HEK293T (cell line): ENCODE measurements at regions not wholly inside any gene's neighbourhood (a gene's known extent, or its start where the extent isn't known, plus 50 kb on each side); places are given as distances from the start of the nearest gene placed in this dataset.

Source experiments
- CTCF ChIA-PET: fragments of 350-600 bp; formaldehyde crosslinking; extraction: SDS; loops from one replicate; lab custom pipeline; 2021; ENCODE audit warnings: antibody characterized with exemption, inconsistent platforms; lab: Yijun Ruan, JAX
- POLR2A ChIA-PET: fragments of 350-600 bp; formaldehyde crosslinking; extraction: SDS; loops from one replicate; lab custom pipeline; 2020; ENCODE audit warnings: antibody characterized with exemption, inconsistent platforms; lab: Yijun Ruan, JAX
- DNase-seq: peaks from one replicate; pipeline ENCODE4 v3.0.0; 2012; ENCODE audit warnings: mixed read lengths; ENCODE audit errors: extremely low spot score
- ARNT ChIP-seq: fragments of 450-650 bp; IDR thresholded peaks from 2 replicates; pipeline ENCODE4 v1.6.1; 2017; ENCODE audit warnings: mild to moderate bottlenecking
- BHLHE40 ChIP-seq: fragments of 450-650 bp; IDR thresholded peaks from 2 replicates; pipeline ENCODE4 v1.6.1; 2016; ENCODE audit warnings: mild to moderate bottlenecking, moderate library complexity, borderline replicate concordance
- CTBP1 ChIP-seq: fragments of 450-650 bp; IDR thresholded peaks from 2 replicates; pipeline ENCODE4 v1.6.1; 2016; ENCODE audit warnings: borderline replicate concordance
- ELF4 ChIP-seq: fragments of 450-650 bp; IDR thresholded peaks from 2 replicates; pipeline ENCODE4 v1.6.1; 2017; ENCODE audit warnings: antibody characterized with exemption
- FOXA1 ChIP-seq: fragments of 450-650 bp; IDR thresholded peaks from 2 replicates; pipeline ENCODE4 v1.6.1; 2016; ENCODE audit warnings: mild to moderate bottlenecking
- FOXK2 ChIP-seq: fragments of 450-650 bp; IDR thresholded peaks from 2 replicates; pipeline ENCODE4 v1.6.1; 2016; ENCODE audit warnings: mild to moderate bottlenecking
- FOXM1 ChIP-seq: fragments of 450-650 bp; IDR thresholded peaks from 2 replicates; pipeline ENCODE4 v1.6.1; 2017; ENCODE audit warnings: mild to moderate bottlenecking, borderline replicate concordance
- HDGF ChIP-seq: fragments of 450-650 bp; IDR thresholded peaks from 2 replicates; pipeline ENCODE4 v1.6.1; 2017; ENCODE audit warnings: antibody characterized with exemption, borderline replicate concordance
- L3MBTL2 ChIP-seq: fragments of 450-650 bp; conservative IDR thresholded peaks from 2 replicates; pipeline ENCODE4 v1.6.1; 2016; ENCODE audit warnings: mild to moderate bottlenecking
- LEF1 ChIP-seq: fragments of 450-650 bp; IDR thresholded peaks from 2 replicates; pipeline ENCODE4 v1.6.1; 2017; ENCODE audit warnings: mild to moderate bottlenecking, borderline replicate concordance
- NFRKB ChIP-seq: fragments of 450-650 bp; IDR thresholded peaks from 2 replicates; pipeline ENCODE4 v1.6.1; 2016; ENCODE audit warnings: mild to moderate bottlenecking, moderate library complexity
- SP1 ChIP-seq: fragments of 450-650 bp; IDR thresholded peaks from 2 replicates; pipeline ENCODE4 v1.6.1; 2017
- SUZ12 ChIP-seq: fragments of 450-650 bp; IDR thresholded peaks from 2 replicates; pipeline ENCODE4 v1.6.1; 2016; ENCODE audit warnings: mild to moderate bottlenecking
- TARDBP ChIP-seq: fragments of 450-650 bp; IDR thresholded peaks from 2 replicates; pipeline ENCODE4 v1.6.1; 2016
- ZNF384 ChIP-seq: fragments of 450-650 bp; IDR thresholded peaks from 2 replicates; pipeline ENCODE4 v1.6.1; 2016
- TF ChIP-seq, protein P1 (sequence below): fragments of 450-650 bp; IDR thresholded peaks from 2 replicates; pipeline ENCODE4 v1.6.1; 2016

DNA sequence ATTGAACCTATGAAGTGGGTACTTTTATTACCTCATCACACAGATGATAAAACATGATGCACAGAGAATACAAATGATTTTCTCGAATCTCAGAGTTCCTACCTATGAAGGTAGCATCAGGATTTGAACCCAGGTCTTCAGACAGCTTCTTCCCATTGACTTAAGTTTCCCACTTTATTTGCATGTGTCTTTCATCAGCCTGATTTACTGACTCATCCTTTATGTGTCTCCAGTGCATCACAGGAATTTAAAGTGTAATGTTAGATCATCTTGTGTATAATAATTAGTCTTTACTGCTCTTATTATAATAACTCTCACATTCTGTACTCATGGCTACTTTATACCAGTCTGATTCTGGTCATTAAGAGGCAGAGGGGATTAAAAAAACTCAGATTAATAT lies 449.4 kb upstream of the SUCLG2 start:
- no peak for DNase-seq
- POLR2A ChIA-PET = no interaction called here
- TF ChIP-seq TARDBP = no peak
- no peak for TF ChIP-seq L3MBTL2
- no peak for TF ChIP-seq FOXM1
- TF ChIP-seq HDGF = no peak
- TF ChIP-seq NFRKB = no peak
- TF ChIP-seq SUZ12 = no peak
- no peak for TF ChIP-seq ELF4
- TF ChIP-seq, protein P1, sequence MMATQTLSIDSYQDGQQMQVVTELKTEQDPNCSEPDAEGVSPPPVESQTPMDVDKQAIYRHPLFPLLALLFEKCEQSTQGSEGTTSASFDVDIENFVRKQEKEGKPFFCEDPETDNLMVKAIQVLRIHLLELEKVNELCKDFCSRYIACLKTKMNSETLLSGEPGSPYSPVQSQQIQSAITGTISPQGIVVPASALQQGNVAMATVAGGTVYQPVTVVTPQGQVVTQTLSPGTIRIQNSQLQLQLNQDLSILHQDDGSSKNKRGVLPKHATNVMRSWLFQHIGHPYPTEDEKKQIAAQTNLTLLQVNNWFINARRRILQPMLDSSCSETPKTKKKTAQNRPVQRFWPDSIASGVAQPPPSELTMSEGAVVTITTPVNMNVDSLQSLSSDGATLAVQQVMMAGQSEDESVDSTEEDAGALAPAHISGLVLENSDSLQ = no peak
- TF ChIP-seq FOXA1 = no peak
- TF ChIP-seq LEF1 = no peak
- no peak for TF ChIP-seq ARNT
- TF ChIP-seq ZNF384 = no peak
- TF ChIP-seq FOXK2 = no peak
- no peak for TF ChIP-seq BHLHE40
- no peak for TF ChIP-seq CTBP1
- TF ChIP-seq SP1 = no peak
- CTCF ChIA-PET = no interaction called here

DNA sequence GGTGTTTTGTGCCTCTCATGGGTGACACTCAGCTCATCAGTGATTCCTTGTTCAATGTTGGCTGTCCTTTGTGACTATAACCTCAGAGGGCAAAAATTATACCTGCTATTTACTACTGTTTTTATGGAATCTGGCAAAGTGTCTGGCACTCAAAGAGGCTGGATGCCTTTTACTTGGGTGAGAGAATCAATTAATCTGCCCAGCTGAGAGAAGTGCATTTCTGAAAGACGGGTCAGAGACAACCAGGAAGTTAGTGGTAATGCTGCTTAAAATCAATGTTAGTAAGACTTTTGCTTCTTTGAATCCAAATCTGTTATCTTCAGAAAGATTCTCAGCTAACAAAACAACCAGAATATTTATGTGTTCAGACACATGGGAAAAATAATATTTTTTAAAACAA lies 436.2 kb upstream of the SUCLG2 start:
- CTCF ChIA-PET = no interaction called here
- POLR2A ChIA-PET = no interaction called here
- DNase-seq = no peak
- TF ChIP-seq FOXA1 = no peak
- TF ChIP-seq LEF1 = no peak
- TF ChIP-seq, protein P1 = no peak
- no peak for TF ChIP-seq SP1
- TF ChIP-seq NFRKB = no peak
- TF ChIP-seq FOXM1 = no peak
- TF ChIP-seq FOXK2 = no peak
- TF ChIP-seq ELF4 = no peak
- TF ChIP-seq ARNT = no peak
- TF ChIP-seq HDGF = no peak
- no peak for TF ChIP-seq TARDBP

DNA sequence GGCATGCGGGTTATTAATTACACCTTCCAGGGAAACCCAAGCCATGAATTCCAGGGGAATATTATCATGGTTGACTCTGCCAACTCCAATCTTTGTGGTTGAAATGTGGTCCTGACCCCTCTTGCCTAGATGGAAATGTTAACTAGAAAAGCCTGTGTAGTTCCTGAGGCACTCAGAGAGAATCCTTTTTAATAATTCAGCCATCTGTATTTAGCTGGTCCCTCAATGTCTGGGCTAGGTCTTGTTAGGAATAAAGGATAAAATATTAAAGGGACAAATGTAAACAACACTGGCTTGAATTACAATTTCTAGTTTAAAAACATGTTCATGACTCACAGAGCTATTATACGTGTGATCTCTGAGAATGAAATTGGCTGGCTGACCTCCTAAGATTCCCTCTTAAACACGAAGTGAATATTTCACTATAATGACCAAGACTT lies 435.2 kb upstream of the SUCLG2 start:
- CTCF ChIA-PET = no interaction called here
- POLR2A ChIA-PET = no interaction called here
- no peak for DNase-seq
- TF ChIP-seq FOXM1 (no peak), SP1 (no peak), L3MBTL2 (no peak), SUZ12 (no peak), CTBP1 (no peak), ZNF384 (no peak), FOXK2 (no peak), ARNT (no peak)

DNA sequence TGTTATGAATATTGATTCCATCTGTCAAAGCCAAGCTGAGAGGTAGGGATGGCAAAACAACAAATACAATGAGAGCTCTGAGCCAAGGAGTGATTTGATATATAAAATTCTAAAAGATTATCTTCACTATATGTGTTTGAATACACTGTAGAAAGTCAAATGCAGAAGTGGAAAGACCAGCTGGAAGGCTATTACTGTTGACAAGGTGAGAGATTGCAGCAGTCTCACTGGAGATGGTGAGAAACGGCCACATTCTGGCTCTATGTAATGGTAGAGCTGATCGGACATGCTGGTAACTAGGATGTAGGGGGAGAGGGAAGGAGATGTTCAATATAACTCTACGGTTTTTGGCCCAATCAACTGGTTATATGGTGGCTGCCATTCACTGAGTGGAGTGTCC lies 434.2 kb upstream of the SUCLG2 start:
- DNase-seq = no peak
- TF ChIP-seq ELF4 (no peak), FOXK2 (no peak), BHLHE40 (no peak), FOXA1 (no peak)
- POLR2A ChIA-PET = no interaction called here
- CTCF ChIA-PET = no interaction called here

DNA sequence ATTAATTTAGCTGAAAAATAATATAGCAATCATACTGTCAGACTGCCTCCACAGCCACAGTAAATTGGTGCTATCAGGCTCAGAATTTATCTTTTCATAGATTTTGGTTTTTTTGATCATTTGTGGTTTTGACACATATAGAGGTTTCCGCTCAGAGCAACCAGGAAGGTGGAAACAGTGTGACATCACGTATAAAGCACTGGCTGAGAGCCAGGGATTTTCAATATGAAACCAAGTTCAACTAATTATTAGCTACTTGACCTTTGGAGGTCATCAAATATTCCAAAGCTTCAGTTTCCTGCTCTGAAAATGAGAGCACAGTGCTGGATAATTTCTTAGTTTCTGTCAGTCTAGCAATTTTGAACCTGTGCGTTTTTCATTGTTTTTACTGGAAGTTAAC lies 433.8 kb upstream of the SUCLG2 start:
- TF ChIP-seq SUZ12 (no peak), TARDBP (no peak)
- ChIA-PET POLR2A (no interaction called here), CTCF (no interaction called here)
- no peak for DNase-seq

DNA sequence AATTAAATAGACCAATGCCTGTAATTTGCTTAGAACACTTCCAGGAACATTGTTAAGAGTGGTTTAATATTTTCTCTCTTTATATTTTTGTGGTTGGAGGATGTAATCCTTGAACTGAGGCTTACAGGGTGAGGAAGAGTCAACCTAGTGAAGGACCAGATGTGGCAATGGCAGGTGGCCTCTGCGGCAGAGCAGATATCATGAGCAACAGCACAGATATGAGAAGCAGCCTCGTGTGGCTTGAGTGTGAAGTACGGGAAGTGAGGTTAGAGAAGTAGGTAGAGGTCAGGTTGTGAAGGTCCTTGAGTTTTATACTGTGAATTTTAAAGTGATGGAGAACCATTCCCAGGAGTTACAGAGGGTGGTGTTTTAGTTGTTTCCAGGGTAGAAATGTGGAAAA lies 417.6 kb upstream of the SUCLG2 start:
- POLR2A ChIA-PET = no interaction called here
- CTCF ChIA-PET = no interaction called here
- TF ChIP-seq HDGF (no peak), L3MBTL2 (no peak), SP1 (no peak), BHLHE40 (no peak), SUZ12 (no peak), ARNT (no peak), ZNF384 (no peak), TARDBP (no peak), CTBP1 (no peak), NFRKB (no peak), FOXA1 (no peak), LEF1 (no peak), FOXM1 (no peak), ELF4 (no peak), FOXK2 (no peak)
- TF ChIP-seq, protein P1 = no peak
- no peak for DNase-seq

DNA sequence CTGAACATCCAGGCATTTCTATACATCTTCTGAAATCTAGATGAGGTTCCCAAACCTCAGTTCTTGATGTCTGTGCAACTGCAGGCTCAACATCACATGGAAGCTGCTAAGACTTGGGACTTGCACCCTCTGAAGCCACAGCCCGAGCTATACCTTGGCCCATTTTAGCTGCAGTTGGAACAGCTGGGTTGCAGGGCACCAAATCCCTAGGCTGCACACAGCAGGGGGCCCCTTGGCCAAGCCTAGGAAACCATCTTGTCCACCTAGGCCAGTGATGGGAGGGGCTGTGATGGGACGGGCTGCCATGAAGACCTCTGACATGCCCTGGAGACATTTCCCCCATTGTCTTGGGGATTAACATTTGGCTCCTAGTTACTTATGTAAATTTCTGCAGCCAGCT lies 415.8 kb upstream of the SUCLG2 start:
- POLR2A ChIA-PET = no interaction called here
- no peak for DNase-seq
- CTCF ChIA-PET = no interaction called here

More for the DNA sequence above, 415.8 kb upstream of the SUCLG2 start:
- TF ChIP-seq SUZ12 = no peak
- no peak for TF ChIP-seq SP1
- TF ChIP-seq ELF4 = no peak
- TF ChIP-seq ARNT = no peak
- TF ChIP-seq NFRKB = no peak
- TF ChIP-seq BHLHE40 = no peak
- no peak for TF ChIP-seq FOXM1
